PC-3 (cell line): ENCODE measurements at regions not wholly inside any gene's neighbourhood (a gene's known extent, or its start where the extent isn't known, plus 50 kb on each side); places are given as distances from the start of the nearest gene placed in this dataset.

Source experiments
- CTCF ChIP-seq: fragments of 300-600 bp; sonication (generic); conservative IDR thresholded peaks from 2 replicates; pipeline ENCODE4 v1.5.1; 2017; ENCODE audit warnings: antibody characterized with exemption, low read depth, mild to moderate bottlenecking, low read length
- EZH2 ChIP-seq: fragments of 300-600 bp; sonication (generic); IDR thresholded peaks from one replicate; pipeline ENCODE4 v1.6.1; 2017; ENCODE audit warnings: antibody characterized with exemption, mild to moderate bottlenecking, low read length; ENCODE audit not compliant: unreplicated experiment

GRCh38 chr5:7991125-7991821 lies 122.3 kb downstream of the MTRR start:
- TF ChIP-seq EZH2 (no peak), CTCF (no peak)
